ENCODE measurements at regions not wholly inside any gene's neighbourhood (a gene's known extent, or its start where the extent isn't known, plus 50 kb on each side); places are given as distances from the start of the nearest gene placed in this dataset.
A peak's percentile ranks its signal among the peaks of the same experiment; 100 is the strongest.

DNA sequence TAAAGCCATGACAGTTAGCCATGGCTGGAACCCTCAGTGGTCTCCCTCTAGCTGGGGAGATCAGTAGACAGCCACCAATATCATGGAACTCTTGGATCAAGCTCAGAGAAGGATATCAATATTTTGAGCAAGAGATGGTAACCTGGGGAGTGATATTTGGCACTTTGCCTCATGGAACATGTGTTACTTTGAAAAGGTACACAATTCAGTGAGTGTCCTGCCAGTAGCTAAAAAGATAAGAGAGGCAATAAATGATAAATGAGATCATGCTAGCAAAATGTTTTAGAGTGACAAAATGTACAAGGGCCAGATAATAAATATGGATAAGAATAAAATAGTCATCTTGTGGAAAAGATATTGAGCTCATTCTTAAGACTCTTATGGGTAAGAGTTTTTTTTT, 1618.7 kb downstream of the OLFM4 start:
- peak; percentile 66 for ATAC-seq
- no peaks in the 10 kb centered on the region for H3K36me3 ChIP-seq (replicated peaks in 1 of 2; ENCODE audit: insufficient read depth in 1 of 2, low read depth in 2 of 2)
- peak in 1 of 4 donors; percentile 5 for DNase-seq
- intact Hi-C loops (cut with DNase I), result no loop called here
- H3K4me1 ChIP-seq, result peaks cover 8% of the 10 kb centered on the region
- no peaks in the 10 kb centered on the region for H3K27me3 ChIP-seq
- no peak for TF ChIP-seq POLR2A (IDR thresholded peaks at IDR 0.05)
- TF ChIP-seq, protein P1, sequence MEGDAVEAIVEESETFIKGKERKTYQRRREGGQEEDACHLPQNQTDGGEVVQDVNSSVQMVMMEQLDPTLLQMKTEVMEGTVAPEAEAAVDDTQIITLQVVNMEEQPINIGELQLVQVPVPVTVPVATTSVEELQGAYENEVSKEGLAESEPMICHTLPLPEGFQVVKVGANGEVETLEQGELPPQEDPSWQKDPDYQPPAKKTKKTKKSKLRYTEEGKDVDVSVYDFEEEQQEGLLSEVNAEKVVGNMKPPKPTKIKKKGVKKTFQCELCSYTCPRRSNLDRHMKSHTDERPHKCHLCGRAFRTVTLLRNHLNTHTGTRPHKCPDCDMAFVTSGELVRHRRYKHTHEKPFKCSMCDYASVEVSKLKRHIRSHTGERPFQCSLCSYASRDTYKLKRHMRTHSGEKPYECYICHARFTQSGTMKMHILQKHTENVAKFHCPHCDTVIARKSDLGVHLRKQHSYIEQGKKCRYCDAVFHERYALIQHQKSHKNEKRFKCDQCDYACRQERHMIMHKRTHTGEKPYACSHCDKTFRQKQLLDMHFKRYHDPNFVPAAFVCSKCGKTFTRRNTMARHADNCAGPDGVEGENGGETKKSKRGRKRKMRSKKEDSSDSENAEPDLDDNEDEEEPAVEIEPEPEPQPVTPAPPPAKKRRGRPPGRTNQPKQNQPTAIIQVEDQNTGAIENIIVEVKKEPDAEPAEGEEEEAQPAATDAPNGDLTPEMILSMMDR (IDR thresholded peaks at IDR 0.05), result no peak
- no peak overlapping the region for H3K27ac ChIP-seq
- H3K9me3 ChIP-seq, result no peaks in the 10 kb centered on the region
- no peak overlapping the region for H3K4me3 ChIP-seq

DNA sequence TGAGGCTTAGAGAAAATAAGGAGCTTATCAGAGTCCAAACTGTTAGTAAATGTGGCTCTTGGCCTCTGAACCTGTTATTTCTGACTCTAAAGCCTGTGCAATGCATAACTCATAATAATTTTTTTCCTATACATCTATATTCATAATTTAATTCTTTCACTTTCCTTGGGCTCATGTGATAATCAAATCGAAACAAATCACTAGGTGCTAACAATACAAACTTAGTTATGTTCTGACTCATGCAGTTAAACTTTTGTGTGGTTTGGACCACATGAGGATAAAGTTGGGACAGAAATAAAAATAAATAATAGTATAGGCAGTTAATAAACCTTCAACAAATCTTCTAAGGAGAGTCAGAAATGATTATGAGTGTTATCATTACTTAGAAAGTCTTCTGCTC, 1629.0 kb downstream of the OLFM4 start:
- no peak for TF ChIP-seq POLR2A (IDR thresholded peaks at IDR 0.05)
- TF ChIP-seq, protein P1 (IDR thresholded peaks at IDR 0.05), result no peak
- Histone ChIP-seq H3K4me3 (no peak overlapping the region), H3K36me3 (replicated peaks in 1 of 2; ENCODE audit: insufficient read depth in 1 of 2, low read depth in 2 of 2) (no peaks in the 10 kb centered on the region), H3K27ac (no peak overlapping the region), H3K4me1 (no peaks in the 10 kb centered on the region), H3K9me3 (no peaks in the 10 kb centered on the region), H3K27me3 (no peaks in the 10 kb centered on the region)
- intact Hi-C loops (cut with DNase I), result no loop called here
- no peak for ATAC-seq
- DNase-seq, result no peak
- 37 to 54% methylated on average over 1 of the region's 1 CpG for WGBS, 2 donors

DNA sequence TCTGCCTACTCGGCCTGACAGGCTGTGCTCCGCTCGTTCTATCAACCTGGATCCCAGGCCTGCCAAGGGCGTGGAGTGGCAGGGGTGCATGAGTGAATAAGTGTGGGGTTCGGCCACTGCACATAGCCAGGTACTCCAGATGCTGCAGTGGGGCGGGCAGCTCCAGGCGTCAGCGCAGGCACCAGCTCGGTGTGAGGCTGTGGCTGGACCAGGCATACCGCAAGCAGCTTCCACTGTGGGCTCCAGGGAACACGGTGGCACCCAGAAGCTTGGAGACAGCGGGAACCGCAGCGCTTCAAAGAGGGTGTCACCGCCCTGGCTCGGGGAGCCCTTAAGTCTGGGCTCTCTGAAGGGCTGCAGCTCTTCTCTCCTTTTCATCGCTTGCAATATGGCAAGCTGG, 1630.2 kb downstream of the OLFM4 start:
- H3K9me3 ChIP-seq, result no peaks in the 10 kb centered on the region
- no peaks in the 10 kb centered on the region for H3K4me1 ChIP-seq
- no peak overlapping the region for H3K27ac ChIP-seq
- H3K27me3 ChIP-seq, result no peaks in the 10 kb centered on the region
- DNase-seq, result no peak
- WGBS, 2 donors, result 87 to 90% methylated on average over 11 to 17 of the region's 17 CpGs
- no peak for ATAC-seq
- H3K36me3 ChIP-seq (replicated peaks in 1 of 2; ENCODE audit: insufficient read depth in 1 of 2, low read depth in 2 of 2), result no peaks in the 10 kb centered on the region
- intact Hi-C loops (cut with DNase I), result no loop called here
- H3K4me3 ChIP-seq, result no peak overlapping the region
- TF ChIP-seq POLR2A (IDR thresholded peaks at IDR 0.05), result no peak
- TF ChIP-seq, protein P1 (IDR thresholded peaks at IDR 0.05), result no peak

DNA sequence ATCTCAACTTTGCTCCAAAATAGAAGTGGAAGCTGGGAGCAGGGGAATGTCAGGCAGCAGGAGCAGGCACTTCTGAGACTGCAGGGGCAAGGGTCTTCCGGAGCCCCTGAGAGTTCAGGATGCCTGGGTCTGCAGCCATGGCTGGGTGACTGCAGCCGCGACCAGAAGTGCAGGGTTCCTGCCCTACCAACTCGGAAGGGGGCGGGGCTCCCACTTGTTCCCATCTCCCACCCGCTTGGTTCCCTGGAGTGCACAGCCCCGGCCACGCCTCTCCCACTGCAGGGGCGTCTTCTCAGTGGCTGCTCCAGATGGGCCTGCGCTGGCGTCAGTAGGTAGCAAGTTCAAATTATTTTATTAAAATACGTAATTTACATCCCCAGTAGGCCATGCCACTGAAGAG, 1631.7 kb downstream of the OLFM4 start:
- H3K36me3 ChIP-seq (replicated peaks in 1 of 2; ENCODE audit: insufficient read depth in 1 of 2, low read depth in 2 of 2), result no peaks in the 10 kb centered on the region
- no peak for ATAC-seq
- H3K4me3 ChIP-seq, result no peak overlapping the region
- H3K27me3 ChIP-seq, result no peaks in the 10 kb centered on the region
- DNase-seq, result no peak
- H3K27ac ChIP-seq, result no peak overlapping the region
- no peaks in the 10 kb centered on the region for H3K9me3 ChIP-seq
- H3K4me1 ChIP-seq, result no peaks in the 10 kb centered on the region
- TF ChIP-seq, protein P1 (IDR thresholded peaks at IDR 0.05), result no peak
- no peak for TF ChIP-seq POLR2A (IDR thresholded peaks at IDR 0.05)
- intact Hi-C loops (cut with DNase I), result no loop called here
- 85 to 94% methylated on average over 12 of the region's 12 CpGs for WGBS, 2 donors

DNA sequence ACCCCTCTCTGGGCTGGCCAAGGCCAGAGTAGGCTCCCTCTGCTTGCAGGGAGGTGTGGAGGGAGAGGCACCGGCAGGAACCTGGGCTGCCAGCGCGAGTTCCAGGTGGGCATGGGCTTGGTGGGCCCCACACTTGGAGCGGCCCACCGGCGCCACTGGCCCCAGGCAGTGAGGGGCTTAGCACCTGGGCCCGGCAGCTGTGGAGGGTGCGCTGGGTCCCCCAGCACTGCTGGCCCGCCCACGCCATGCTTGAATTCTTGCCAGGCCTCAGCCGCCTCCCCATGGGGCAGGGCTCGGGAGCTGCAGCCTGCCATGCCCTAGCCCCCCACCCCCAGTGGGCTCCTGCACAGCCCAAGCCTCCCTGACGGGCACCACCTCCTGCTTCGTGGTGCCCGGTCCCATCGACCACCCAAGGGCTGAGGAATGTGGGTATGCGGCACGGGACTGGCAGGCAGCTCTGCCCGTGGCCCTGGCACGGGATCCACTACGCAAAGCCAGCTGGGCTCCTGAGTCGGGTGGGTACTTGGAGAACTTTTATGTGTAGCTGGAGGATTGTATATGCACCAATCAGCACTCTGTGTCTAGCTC, 1648.0 kb downstream of the OLFM4 start:
- no peaks in the 10 kb centered on the region for H3K9me3 ChIP-seq
- no peaks in the 10 kb centered on the region for H3K27me3 ChIP-seq
- H3K36me3 ChIP-seq (replicated peaks in 1 of 2; ENCODE audit: insufficient read depth in 1 of 2, low read depth in 2 of 2), result no peaks in the 10 kb centered on the region
- no peak for ATAC-seq
- no peak overlapping the region for H3K4me3 ChIP-seq
- H3K27ac ChIP-seq, result no peak overlapping the region
- WGBS, 2 donors, result 95 to 100% methylated on average over 1 to 17 of the region's 22 CpGs
- H3K4me1 ChIP-seq, result no peaks in the 10 kb centered on the region
- intact Hi-C loops (cut with DNase I), result no loop called here
- TF ChIP-seq, protein P1 (IDR thresholded peaks at IDR 0.05), result no peak
- no peak for TF ChIP-seq POLR2A (IDR thresholded peaks at IDR 0.05)
- DNase-seq, result no peak
